IgD-negative memory B cell (primary cell): ENCODE measurements at regions not wholly inside any gene's neighbourhood (a gene's known extent, or its start where the extent isn't known, plus 50 kb on each side); places are given as distances from the start of the nearest gene placed in this dataset.

Experiments
- H3K27ac Mint-ChIP-seq, 3 donors: one replicate each; pipeline ENCODE4 v1.8.0; 2020 to 2022; ENCODE audit warnings: mild to moderate bottlenecking in 3 of 3, mixed read lengths in 3 of 3, moderate library complexity in 1 of 3
- H3K27me3 Mint-ChIP-seq: one replicate; pipeline ENCODE4 v1.8.0; 2021; ENCODE audit warnings: mixed read lengths
- H3K36me3 Mint-ChIP-seq: one replicate; pipeline ENCODE4 v1.8.0; 2020; ENCODE audit warnings: mild to moderate bottlenecking, mixed read lengths
- H3K4me1 Mint-ChIP-seq, 3 donors: one replicate each; pipeline ENCODE4 v1.8.0; 2020 to 2022; ENCODE audit warnings: mixed read lengths in 3 of 3, mild to moderate bottlenecking in 1 of 3
- H3K4me3 Mint-ChIP-seq, 4 donors: one replicate each; pipeline ENCODE4 v1.8.0; 2020 to 2022; ENCODE audit warnings: mild to moderate bottlenecking in 4 of 4, mixed read lengths in 4 of 4, moderate library complexity in 3 of 4
- H3K9me3 Mint-ChIP-seq, 3 donors: one replicate each; pipeline ENCODE4 v1.8.0; 2020 to 2021; ENCODE audit warnings: mixed read lengths in 3 of 3, mild to moderate bottlenecking in 1 of 3

DNA sequence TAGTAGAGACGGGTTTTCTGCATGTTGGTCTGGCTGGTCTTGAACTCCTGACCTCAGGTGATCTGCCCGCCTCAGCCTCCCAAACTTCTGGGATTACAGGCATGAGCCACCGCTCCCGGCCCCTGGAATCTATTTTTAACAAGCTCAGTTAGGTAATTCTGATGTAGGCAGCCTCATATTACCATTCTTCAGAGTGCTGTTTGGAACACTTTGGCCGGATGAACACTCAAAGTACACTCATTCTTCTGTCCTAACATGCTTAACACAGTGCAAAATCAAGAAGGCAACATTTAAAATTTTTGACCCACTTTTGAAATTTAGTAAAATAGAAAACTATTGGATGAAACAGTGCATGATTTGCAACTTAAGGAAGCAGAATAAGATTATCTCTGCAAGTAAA, 586.7 kb upstream of the CHORDC1 start:
- no peak overlapping the region for H3K4me3 Mint-ChIP-seq
- no peak overlapping the region for H3K27ac Mint-ChIP-seq
- no peaks in the 10 kb centered on the region for H3K27me3 Mint-ChIP-seq
- H3K36me3 Mint-ChIP-seq = no peaks in the 10 kb centered on the region
- no peaks in the 10 kb centered on the region for H3K4me1 Mint-ChIP-seq
- peaks cover 0 to 4% (median 0%) of the 10 kb centered on the region in 3 donors for H3K9me3 Mint-ChIP-seq

DNA sequence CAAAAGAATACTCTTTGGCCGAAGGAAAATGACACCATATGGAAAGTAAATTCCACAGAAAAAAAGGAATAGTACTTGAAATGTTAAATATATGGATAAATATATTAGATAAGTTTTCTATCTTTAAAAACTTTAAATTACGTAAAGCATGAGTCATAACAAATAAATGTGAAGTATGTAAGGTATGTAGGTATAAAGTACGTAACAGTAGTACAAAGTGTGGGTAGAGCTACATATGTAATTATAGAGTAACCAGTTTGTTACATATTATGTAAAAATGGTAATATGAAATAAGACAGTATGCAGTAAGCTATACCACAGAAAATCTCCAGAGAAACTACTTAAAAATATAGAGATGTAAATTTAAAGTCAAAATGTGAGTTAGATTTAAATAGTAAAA, 582.3 kb upstream of the CHORDC1 start:
- no peaks in the 10 kb centered on the region for H3K9me3 Mint-ChIP-seq
- H3K36me3 Mint-ChIP-seq = no peaks in the 10 kb centered on the region
- H3K4me1 Mint-ChIP-seq = no peaks in the 10 kb centered on the region
- no peaks in the 10 kb centered on the region for H3K27me3 Mint-ChIP-seq
- no peak overlapping the region for H3K27ac Mint-ChIP-seq
- H3K4me3 Mint-ChIP-seq = peak overlapping the region in 1 of 4 donors; percentile 45

DNA sequence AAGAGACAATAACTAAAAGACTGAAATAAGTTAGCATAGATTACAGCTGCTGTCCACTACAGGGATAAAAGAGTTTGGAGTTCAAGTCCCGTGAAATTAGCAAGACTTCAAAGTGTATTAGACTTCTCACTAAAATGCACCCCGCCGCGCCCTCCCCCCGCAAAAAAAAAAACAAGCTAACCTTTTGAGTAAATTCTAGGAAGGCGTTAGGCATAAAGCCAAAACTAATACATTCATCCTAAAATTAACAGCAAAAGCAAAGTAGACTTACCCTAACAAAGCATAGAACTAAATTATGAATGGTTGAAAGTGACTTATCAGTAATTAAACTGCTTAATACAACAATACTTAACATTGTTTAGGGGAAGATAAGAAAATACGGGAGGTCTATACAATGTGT, 581.0 kb upstream of the CHORDC1 start:
- Mint-ChIP-seq H3K27ac (no peak overlapping the region), H3K4me1 (no peaks in the 10 kb centered on the region), H3K27me3 (no peaks in the 10 kb centered on the region), H3K9me3 (no peaks in the 10 kb centered on the region), H3K36me3 (no peaks in the 10 kb centered on the region), H3K4me3 (no peak overlapping the region)

DNA sequence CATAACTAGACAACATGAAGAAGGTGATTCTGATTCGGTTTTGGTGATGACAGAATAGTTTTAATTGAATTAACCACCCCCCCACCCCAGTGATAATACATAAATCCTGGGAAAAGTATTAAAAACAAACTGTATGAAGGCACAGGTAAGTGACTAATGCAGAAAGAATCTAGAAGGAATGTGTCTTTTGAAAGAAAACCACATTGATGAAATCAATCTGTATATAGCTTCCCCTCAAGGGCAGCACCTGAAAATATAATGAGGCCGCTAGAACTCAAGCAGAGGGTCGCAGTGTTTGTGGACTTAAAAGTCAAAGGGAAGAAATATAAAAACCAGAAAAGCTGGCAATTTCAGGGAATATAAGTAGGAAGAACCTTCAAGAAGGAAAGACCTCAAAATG, 580.5 kb upstream of the CHORDC1 start:
- H3K36me3 Mint-ChIP-seq = no peaks in the 10 kb centered on the region
- H3K27ac Mint-ChIP-seq = no peak overlapping the region
- no peaks in the 10 kb centered on the region for H3K9me3 Mint-ChIP-seq
- no peak overlapping the region for H3K4me3 Mint-ChIP-seq
- no peaks in the 10 kb centered on the region for H3K27me3 Mint-ChIP-seq
- peaks cover 0 to 2% (median 0%) of the 10 kb centered on the region in 3 donors for H3K4me1 Mint-ChIP-seq

DNA sequence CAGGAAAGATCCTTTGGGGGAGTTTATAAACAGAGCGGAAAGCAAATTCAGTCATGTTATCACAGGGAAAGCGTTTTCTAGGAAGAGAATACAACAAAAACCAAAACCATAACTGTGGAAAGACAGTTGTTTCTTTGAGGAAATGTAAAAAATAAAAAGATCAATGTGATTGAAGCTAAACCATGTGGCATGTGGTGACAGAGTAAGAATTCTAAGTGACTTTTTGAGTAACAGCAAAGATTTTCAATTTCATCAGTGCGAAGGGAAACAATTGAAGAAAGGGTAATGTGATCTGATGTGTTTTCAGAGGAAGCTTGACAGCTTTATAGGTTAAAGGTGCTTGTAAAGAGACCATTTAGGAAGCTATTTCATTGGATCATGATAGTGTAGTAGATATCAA, 575.9 kb upstream of the CHORDC1 start:
- Mint-ChIP-seq H3K36me3 (no peaks in the 10 kb centered on the region), H3K27ac (no peak overlapping the region), H3K9me3 (peaks cover 0 to 2% (median 0%) of the 10 kb centered on the region in 3 donors), H3K27me3 (no peaks in the 10 kb centered on the region), H3K4me3 (no peak overlapping the region), H3K4me1 (peaks cover 0 to 2% (median 0%) of the 10 kb centered on the region in 3 donors)

DNA sequence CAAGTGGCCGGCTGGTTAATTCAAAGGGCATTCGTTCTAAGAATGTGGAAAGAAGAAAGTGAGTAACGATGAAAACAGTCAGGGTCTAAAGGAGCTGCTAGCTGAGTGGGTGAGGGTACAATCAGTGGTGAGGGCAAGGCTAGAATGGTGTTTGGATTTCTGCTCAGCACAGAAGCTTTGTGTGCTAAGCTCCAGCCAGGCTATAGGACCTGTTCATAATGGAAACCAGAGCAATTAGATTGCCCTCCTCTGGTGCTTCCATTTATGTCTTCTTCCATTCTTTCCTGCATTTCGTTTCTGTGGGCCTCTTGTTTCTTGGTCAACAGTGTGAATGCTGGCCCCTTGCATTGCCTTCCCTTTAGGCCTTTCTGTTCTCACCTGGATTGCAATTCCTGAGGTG, 572.9 kb upstream of the CHORDC1 start:
- Mint-ChIP-seq H3K27me3 (no peaks in the 10 kb centered on the region), H3K4me3 (no peak overlapping the region), H3K9me3 (peaks cover 0 to 4% (median 0%) of the 10 kb centered on the region in 3 donors), H3K27ac (no peak overlapping the region), H3K4me1 (peaks cover 0 to 2% (median 0%) of the 10 kb centered on the region in 3 donors), H3K36me3 (no peaks in the 10 kb centered on the region)

DNA sequence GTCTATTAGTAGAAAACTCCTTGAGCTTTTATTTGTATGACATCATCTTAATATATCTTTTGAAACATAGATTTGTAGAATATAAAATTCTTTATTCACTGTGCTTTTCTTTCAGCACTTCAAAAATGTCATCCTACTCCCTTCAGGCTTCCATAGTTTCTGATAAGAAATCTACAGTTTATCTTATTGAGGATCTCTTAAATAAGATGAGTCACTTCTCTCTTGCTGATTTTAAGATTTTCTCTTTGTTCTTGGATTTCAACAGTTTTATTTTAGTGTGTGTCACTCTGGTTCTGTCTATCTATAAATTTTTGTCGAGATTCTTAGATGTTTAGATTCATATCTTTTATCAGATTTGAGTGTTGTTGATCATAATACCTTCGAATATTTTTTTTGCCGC, 566.1 kb upstream of the CHORDC1 start:
- no peaks in the 10 kb centered on the region for H3K27me3 Mint-ChIP-seq
- no peaks in the 10 kb centered on the region for H3K36me3 Mint-ChIP-seq
- peaks cover 4 to 6% (median 4%) of the 10 kb centered on the region in 3 donors for H3K9me3 Mint-ChIP-seq
- no peak overlapping the region for H3K27ac Mint-ChIP-seq
- no peaks in the 10 kb centered on the region for H3K4me1 Mint-ChIP-seq
- H3K4me3 Mint-ChIP-seq = no peak overlapping the region

DNA sequence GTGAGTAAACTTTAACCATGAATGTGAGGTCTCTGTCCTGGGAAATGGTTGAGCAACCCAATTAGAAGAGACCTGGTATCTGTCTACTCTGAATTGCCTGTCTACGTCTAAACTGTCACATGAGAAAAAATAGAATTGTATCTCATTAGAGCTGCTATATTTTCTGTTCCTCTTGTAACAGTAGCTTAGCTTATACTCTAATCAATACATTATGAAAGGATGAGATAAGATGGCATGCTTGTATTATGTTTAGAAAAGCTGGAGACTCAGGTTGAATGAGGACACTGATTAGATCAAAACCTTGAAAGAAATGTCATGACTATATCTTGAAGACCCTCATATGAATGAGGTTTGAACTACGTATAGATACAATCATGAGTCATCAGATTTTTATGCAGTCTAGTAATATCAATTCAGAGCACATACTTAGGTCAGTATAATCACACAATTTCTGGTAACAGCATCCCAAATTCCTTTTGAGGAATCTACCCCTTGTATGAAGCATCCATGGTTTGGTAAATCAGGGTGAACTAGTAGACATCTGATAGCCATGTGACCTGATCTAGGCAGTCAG, 561.5 kb upstream of the CHORDC1 start:
- Mint-ChIP-seq H3K4me3 (no peak overlapping the region), H3K27me3 (no peaks in the 10 kb centered on the region), H3K36me3 (no peaks in the 10 kb centered on the region), H3K27ac (no peak overlapping the region), H3K4me1 (no peaks in the 10 kb centered on the region), H3K9me3 (peaks cover 2 to 7% (median 6%) of the 10 kb centered on the region in 3 donors)

DNA sequence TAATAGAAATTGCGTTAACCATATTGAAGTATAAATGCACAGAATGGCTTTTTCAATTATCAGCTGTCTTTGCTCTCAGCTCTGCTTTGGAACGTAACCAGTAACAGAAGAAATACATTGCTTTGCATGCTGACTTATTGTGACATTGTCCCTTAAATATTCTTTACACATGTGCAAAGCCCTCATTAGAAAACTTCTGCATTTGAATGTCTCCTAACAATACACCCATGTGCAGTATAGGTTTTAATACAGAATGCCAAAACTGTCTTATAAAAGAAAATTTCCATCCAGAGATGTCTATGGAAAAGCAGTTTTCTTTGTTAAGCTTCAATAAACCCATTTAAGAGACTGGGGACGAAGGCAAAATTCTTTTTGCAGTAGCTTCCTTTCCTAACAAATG, 560.3 kb upstream of the CHORDC1 start:
- Mint-ChIP-seq H3K27ac (no peak overlapping the region), H3K27me3 (no peaks in the 10 kb centered on the region), H3K4me1 (no peaks in the 10 kb centered on the region), H3K9me3 (peaks cover 2 to 6% (median 5%) of the 10 kb centered on the region in 3 donors), H3K4me3 (no peak overlapping the region), H3K36me3 (no peaks in the 10 kb centered on the region)

DNA sequence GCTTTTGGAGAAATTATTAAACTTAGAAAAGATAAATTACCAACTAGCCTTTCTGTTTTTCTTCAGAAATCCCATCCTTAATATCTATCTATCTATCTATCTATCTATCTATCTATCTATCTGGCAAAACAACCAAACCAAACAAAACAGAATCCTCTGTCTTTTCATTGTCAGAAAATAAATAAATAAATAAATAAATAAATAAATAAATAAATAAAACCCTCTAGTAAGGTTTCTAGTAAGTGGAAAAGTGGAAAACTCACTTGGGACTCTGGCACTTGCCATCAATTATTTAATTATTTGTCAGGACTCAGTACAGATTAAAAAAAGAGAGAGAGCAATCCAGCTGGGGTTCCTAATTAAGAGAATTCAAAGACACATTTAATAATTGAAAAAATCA, 556.2 kb upstream of the CHORDC1 start:
- Mint-ChIP-seq H3K27me3 (no peaks in the 10 kb centered on the region), H3K27ac (no peak overlapping the region), H3K9me3 (peaks cover 0 to 8% (median 0%) of the 10 kb centered on the region in 3 donors), H3K4me1 (no peaks in the 10 kb centered on the region), H3K36me3 (no peaks in the 10 kb centered on the region), H3K4me3 (no peak overlapping the region)

DNA sequence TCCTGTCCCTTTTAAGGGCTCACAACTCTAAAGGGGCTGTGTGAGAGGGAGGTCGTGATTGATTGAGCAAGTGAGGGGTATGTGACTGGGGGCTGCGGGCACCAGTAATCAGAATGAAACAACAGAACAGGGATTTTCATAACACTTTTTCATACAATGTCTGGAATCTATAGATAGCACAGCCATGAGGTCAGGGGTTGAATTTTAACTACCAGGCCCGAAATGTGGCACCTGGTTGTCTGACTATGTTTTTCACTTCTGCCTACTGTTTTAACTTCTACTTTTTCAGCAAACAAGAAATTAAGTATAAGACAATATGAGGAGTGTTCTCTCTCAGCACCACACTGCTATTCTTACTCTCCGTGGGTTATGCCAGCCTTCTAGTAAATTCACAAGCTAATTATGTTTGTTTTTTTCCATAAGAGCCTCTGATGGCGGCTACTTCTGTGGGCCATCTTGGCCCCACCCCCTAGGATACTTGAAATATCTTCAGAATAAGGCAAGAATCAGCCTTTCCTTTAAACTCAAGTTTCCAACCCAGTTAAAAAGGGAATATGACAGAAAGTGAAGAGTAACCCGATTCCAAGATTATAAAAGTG, 552.8 kb upstream of the CHORDC1 start:
- H3K4me3 Mint-ChIP-seq = no peak overlapping the region
- no peaks in the 10 kb centered on the region for H3K4me1 Mint-ChIP-seq
- H3K27ac Mint-ChIP-seq = no peak overlapping the region
- H3K36me3 Mint-ChIP-seq = no peaks in the 10 kb centered on the region
- peaks cover 0 to 11% (median 7%) of the 10 kb centered on the region in 3 donors for H3K9me3 Mint-ChIP-seq
- H3K27me3 Mint-ChIP-seq = no peaks in the 10 kb centered on the region

DNA sequence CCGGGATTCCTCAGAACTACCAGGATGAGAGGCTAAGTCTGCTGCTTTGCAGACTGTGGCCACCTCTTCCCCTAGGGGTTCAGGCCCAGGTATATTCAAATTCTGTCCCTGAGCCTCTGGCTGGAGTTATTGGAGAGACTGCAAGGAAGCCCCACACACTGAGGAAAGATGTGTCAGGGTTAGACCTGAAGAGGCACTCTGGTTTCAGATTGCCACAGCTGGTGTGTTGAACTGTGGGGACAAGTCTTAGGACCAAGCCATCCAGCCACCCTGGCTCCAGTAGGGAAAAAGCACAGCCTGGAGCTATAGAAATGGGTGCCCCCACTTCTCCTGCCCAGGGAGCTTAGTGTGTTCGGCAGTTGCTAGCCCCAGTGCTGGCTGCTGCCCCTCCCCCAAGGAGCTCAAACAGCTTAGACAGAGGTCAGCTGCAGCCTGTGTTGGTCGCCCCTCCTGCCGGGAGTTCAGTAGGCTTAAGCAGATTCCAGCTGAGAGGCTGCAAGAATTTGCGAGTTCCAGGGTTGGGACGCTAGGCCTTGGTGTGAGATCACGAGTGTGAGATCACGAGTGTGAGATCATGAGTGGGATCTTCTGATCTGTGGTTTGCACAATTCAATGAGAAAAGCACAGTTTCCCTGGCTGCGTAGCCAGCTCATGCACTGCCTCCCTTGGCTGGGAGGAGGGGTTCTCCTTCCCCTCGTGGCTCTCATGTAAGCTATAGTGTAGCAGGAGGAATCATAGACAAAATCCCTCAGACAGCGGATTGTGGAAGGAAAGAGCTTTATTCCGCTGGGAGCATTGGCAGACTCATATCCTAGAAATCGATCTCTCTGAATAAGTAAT, 552.1 kb upstream of the CHORDC1 start:
- Mint-ChIP-seq H3K36me3 (no peaks in the 10 kb centered on the region), H3K9me3 (peaks cover 0 to 9% (median 7%) of the 10 kb centered on the region in 3 donors), H3K27ac (no peak overlapping the region), H3K27me3 (no peaks in the 10 kb centered on the region), H3K4me3 (no peak overlapping the region), H3K4me1 (no peaks in the 10 kb centered on the region)

DNA sequence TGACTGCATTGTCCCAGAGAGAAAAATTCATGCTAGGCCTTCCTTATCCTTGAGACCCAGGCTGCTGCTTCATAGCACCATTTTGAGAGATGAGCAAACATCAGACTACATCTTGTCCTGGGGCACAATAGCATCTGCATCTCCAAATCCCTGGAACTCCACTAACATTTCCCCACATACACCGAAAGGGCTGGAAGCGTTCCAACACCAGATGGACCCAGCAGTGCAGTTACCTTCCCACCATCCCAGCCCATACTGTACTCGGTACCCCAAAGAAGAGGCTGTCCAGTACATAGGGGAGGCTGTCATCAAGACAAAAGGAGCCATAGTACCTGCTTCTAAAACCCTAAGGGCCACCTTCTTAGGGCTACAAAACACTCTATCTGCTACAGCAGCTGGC, 547.2 kb upstream of the CHORDC1 start:
- no peaks in the 10 kb centered on the region for H3K4me1 Mint-ChIP-seq
- H3K4me3 Mint-ChIP-seq = no peak overlapping the region
- H3K27ac Mint-ChIP-seq = no peak overlapping the region
- no peaks in the 10 kb centered on the region for H3K27me3 Mint-ChIP-seq
- H3K9me3 Mint-ChIP-seq = peaks cover 0 to 7% (median 2%) of the 10 kb centered on the region in 3 donors
- H3K36me3 Mint-ChIP-seq = no peaks in the 10 kb centered on the region

DNA sequence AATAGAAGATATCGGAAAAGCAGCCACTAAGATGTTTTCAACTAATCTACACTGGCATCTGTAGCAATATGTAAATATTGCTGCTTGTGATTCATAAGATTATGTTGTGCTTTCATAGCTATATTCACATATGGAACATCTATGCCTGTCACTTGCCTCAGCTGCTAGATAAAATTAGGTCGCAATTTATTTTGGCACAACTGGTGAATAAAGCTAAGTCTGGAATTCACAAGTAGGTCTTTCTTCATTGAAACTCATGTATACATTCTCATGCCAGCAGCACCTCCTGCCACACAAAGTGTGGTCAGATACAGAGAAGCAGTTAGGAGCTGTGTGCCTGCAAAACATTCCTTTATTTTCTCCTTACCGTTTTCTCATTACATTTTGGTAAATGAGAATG, 543.3 kb upstream of the CHORDC1 start:
- H3K27ac Mint-ChIP-seq = no peak overlapping the region
- no peaks in the 10 kb centered on the region for H3K27me3 Mint-ChIP-seq
- H3K9me3 Mint-ChIP-seq = no peaks in the 10 kb centered on the region
- H3K4me1 Mint-ChIP-seq = no peaks in the 10 kb centered on the region
- H3K36me3 Mint-ChIP-seq = no peaks in the 10 kb centered on the region
- H3K4me3 Mint-ChIP-seq = no peak overlapping the region

DNA sequence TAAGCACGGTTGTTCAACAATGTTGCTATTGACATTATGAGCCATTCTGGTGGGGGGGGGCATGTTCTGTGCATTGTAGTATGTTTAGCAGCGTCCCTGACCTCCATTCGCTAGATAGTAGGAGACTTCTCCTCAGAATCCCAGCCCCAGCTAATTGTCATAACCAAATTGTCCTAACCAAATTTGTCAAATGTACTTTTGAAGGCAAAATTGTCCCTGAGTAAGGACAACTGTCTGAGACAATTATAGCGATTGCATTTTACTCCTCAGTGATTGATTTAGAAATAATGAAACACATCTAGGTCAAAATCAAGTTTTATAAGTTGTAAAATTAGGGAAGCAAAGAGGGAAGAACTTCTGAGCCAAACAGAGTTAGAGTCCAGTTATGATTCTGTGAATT, 541.8 kb upstream of the CHORDC1 start:
- Mint-ChIP-seq H3K36me3 (no peaks in the 10 kb centered on the region), H3K9me3 (no peaks in the 10 kb centered on the region), H3K27ac (no peak overlapping the region), H3K27me3 (no peaks in the 10 kb centered on the region), H3K4me1 (no peaks in the 10 kb centered on the region), H3K4me3 (no peak overlapping the region)
